NT2/D1 (cell line): ENCODE measurements at regions not wholly inside any gene's neighbourhood (a gene's known extent, or its start where the extent isn't known, plus 50 kb on each side); places are given as distances from the start of the nearest gene placed in this dataset.

ENCODE experiments used
- YY1 ChIP-seq: IDR thresholded peaks from 2 replicates; pipeline ENCODE4 v1.6.1; 2011; ENCODE audit not compliant: insufficient read length, insufficient read depth
- ZNF274 ChIP-seq: IDR thresholded peaks from 2 replicates; pipeline ENCODE4 v1.6.1; 2011; ENCODE audit warnings: mild to moderate bottlenecking, low read depth, low read length

GRCh38 chr10:123327896-123328295 is 173.7 kb downstream of the BUB3 start:
- TF ChIP-seq YY1 (no peak), ZNF274 (no peak)
